ENCODE measurements at regions not wholly inside any gene's neighbourhood (a gene's known extent, or its start where the extent isn't known, plus 50 kb on each side); places are given as distances from the start of the nearest gene placed in this dataset.

DNA sequence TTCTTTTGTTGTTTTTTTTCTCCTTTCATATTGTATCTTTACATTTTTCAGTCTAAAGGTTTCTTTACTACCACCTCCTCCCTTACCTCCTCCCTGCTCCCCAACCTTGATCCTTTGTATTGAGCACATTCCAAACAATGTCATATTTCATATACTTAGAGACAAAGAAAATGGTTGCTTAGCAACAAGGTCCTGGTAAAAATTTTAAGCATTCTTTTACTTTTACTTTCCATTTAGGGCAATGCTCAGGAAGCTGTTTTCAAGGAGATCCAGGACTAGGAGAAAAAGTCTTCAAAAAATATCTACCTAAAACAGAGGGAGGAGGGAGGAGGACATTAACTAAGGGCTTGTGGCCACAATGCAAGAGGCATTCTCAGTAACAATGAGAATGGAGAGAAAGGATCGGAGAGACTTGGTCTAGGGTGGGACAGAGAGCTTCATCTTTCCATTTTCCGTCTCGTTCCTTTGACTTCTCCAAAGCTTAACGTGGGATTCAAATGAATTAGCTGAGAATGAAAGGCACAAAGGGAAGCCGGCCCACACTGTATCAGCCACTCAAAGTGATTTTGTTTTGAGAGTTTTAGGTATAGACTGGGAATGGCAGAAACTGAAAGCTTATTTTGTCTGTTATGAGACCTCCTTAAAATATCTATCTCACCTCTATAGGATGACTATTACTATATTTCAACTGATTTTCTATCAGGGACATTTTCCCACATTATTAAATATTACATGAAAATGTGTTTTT lies 455.7 kb downstream of the RAB38 start:
- TF ChIP-seq, protein P1, sequence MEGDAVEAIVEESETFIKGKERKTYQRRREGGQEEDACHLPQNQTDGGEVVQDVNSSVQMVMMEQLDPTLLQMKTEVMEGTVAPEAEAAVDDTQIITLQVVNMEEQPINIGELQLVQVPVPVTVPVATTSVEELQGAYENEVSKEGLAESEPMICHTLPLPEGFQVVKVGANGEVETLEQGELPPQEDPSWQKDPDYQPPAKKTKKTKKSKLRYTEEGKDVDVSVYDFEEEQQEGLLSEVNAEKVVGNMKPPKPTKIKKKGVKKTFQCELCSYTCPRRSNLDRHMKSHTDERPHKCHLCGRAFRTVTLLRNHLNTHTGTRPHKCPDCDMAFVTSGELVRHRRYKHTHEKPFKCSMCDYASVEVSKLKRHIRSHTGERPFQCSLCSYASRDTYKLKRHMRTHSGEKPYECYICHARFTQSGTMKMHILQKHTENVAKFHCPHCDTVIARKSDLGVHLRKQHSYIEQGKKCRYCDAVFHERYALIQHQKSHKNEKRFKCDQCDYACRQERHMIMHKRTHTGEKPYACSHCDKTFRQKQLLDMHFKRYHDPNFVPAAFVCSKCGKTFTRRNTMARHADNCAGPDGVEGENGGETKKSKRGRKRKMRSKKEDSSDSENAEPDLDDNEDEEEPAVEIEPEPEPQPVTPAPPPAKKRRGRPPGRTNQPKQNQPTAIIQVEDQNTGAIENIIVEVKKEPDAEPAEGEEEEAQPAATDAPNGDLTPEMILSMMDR (IDR thresholded peaks at IDR 0.05; ENCODE audit: insufficient read depth, low read depth, low read length): no peak
- TF ChIP-seq EZH2 (IDR thresholded peaks at IDR 0.05; ENCODE audit: insufficient read depth, low read length): no peak
